ENCODE measurements at regions not wholly inside any gene's neighbourhood (a gene's known extent, or its start where the extent isn't known, plus 50 kb on each side); places are given as distances from the start of the nearest gene placed in this dataset.
"Not testable (repeated sequence)": the region's sequence is repeated elsewhere in the genome, so short reads cannot be mapped to it uniquely, and the experiment has no call there.

DNA sequence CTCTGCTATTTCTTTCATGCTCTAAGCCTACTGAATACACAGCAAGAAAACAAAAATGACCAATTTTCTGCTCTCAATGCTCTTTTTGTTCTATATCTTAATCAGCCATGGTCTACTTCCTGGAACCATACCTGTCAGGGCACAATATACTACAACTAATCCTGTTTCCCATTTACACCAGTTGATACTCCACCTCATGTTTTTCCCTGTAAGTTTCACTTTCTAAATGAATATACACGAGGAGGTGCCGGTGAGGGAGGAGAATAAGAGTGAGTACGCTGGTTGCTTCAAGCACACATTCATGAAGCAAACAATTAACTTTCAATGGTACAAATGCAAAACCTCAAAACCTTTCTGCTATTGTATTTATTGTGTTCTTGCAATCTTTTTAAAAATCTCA, 443.1 kb upstream of the ID4 start:
- Histone ChIP-seq H3K4me2 (ENCODE audit: low read depth, low read length) (no peak overlapping the region), H3K4me1 (ENCODE audit: low read length) (no peaks in the 10 kb centered on the region), H3K4me3 (ENCODE audit: low read length) (no peak overlapping the region), H3F3A (ENCODE audit: insufficient read depth, low read length) (no peaks in the 10 kb centered on the region), H3K36me3 (replicated peaks; ENCODE audit: insufficient read depth, low read length) (no peaks in the 10 kb centered on the region), H3K79me2 (ENCODE audit: low read length) (no peaks in the 10 kb centered on the region), H3K27me3 (replicated peaks; ENCODE audit: insufficient read depth, low read length) (no peaks in the 10 kb centered on the region), H4K20me1 (ENCODE audit: insufficient read depth, low read length) (no peaks in the 10 kb centered on the region), H3K9ac (ENCODE audit: low read length) (no peak overlapping the region), H3K9me2 (replicated peaks; ENCODE audit: insufficient read depth, low read length) (no peaks in the 10 kb centered on the region), H3K27ac (ENCODE audit: low read length) (no peak overlapping the region), H2AFZ (ENCODE audit: low read length) (no peak overlapping the region), H3K9me3 (replicated peaks; ENCODE audit: insufficient read depth, low read length) (no peaks in the 10 kb centered on the region)
- DNase-seq = no peak
- no peak for TF ChIP-seq EZH2phosphoT487 (IDR thresholded peaks at IDR 0.05; ENCODE audit: low read length)
- no peak for TF ChIP-seq EZH2 (optimal IDR thresholded peaks at IDR 0.05; ENCODE audit: low read depth, low read length)

DNA sequence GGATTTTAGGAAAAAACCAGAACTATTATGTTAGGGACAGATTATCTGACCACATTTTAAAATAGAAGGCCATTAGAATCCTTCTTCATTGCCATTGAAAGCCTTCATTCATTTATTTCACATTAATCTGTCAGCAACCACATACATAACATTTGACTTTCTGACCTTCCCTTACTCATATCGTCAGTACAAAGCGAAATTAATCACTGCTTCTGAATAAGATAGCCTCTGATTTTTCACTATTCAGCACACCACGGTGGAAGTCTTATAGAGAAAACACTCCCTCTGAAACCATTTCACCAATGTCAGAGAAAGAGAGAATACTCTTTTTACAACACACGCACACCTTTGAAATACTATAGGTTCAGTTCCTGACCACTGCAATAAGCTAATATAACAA, 442.5 kb upstream of the ID4 start:
- Histone ChIP-seq H3K4me2 (ENCODE audit: low read depth, low read length) (no peak overlapping the region), H3K9me2 (replicated peaks; ENCODE audit: insufficient read depth, low read length) (no peaks in the 10 kb centered on the region), H3K4me1 (ENCODE audit: low read length) (no peaks in the 10 kb centered on the region), H3K9me3 (replicated peaks; ENCODE audit: insufficient read depth, low read length) (no peaks in the 10 kb centered on the region), H2AFZ (ENCODE audit: low read length) (no peak overlapping the region), H3K4me3 (ENCODE audit: low read length) (no peak overlapping the region), H4K20me1 (ENCODE audit: insufficient read depth, low read length) (no peaks in the 10 kb centered on the region), H3K9ac (ENCODE audit: low read length) (no peak overlapping the region), H3K27ac (ENCODE audit: low read length) (no peak overlapping the region), H3K79me2 (ENCODE audit: low read length) (no peaks in the 10 kb centered on the region), H3K27me3 (replicated peaks; ENCODE audit: insufficient read depth, low read length) (no peaks in the 10 kb centered on the region), H3K36me3 (replicated peaks; ENCODE audit: insufficient read depth, low read length) (no peaks in the 10 kb centered on the region), H3F3A (ENCODE audit: insufficient read depth, low read length) (no peaks in the 10 kb centered on the region)
- DNase-seq = no peak
- TF ChIP-seq CTCF (IDR thresholded peaks at IDR 0.05; ENCODE audit: low read length) = no peak
- TF ChIP-seq EZH2phosphoT487 (IDR thresholded peaks at IDR 0.05; ENCODE audit: low read length) = no peak
- no peak for TF ChIP-seq EZH2 (optimal IDR thresholded peaks at IDR 0.05; ENCODE audit: low read depth, low read length)

- Histone ChIP-seq H4K20me1 (ENCODE audit: insufficient read depth, low read length) (no peaks in the 10 kb centered on the region), H2AFZ (ENCODE audit: low read length) (no peak overlapping the region), H3K27ac (ENCODE audit: low read length) (no peak overlapping the region), H3K9me3 (replicated peaks; ENCODE audit: insufficient read depth, low read length) (no peaks in the 10 kb centered on the region), H3F3A (ENCODE audit: insufficient read depth, low read length) (no peaks in the 10 kb centered on the region), H3K79me2 (ENCODE audit: low read length) (no peaks in the 10 kb centered on the region), H3K9me2 (replicated peaks; ENCODE audit: insufficient read depth, low read length) (no peaks in the 10 kb centered on the region), H3K4me2 (ENCODE audit: low read depth, low read length) (no peak overlapping the region), H3K4me3 (ENCODE audit: low read length) (no peak overlapping the region), H3K27me3 (replicated peaks; ENCODE audit: insufficient read depth, low read length) (no peaks in the 10 kb centered on the region), H3K9ac (ENCODE audit: low read length) (no peak overlapping the region), H3K36me3 (replicated peaks; ENCODE audit: insufficient read depth, low read length) (no peaks in the 10 kb centered on the region), H3K4me1 (ENCODE audit: low read length) (no peaks in the 10 kb centered on the region)
- DNase-seq = no peak
- no peak for TF ChIP-seq EZH2 (optimal IDR thresholded peaks at IDR 0.05; ENCODE audit: low read depth, low read length)
- TF ChIP-seq CTCF (IDR thresholded peaks at IDR 0.05; ENCODE audit: low read length) = no peak
- TF ChIP-seq EZH2phosphoT487 (IDR thresholded peaks at IDR 0.05; ENCODE audit: low read length) = no peak
These were observed 441.9 kb upstream of the ID4 start for GRCh38 chr6:19395316-19395715.

- Histone ChIP-seq H3K27me3 (replicated peaks; ENCODE audit: insufficient read depth, low read length) (no peaks in the 10 kb centered on the region), H3F3A (ENCODE audit: insufficient read depth, low read length) (no peaks in the 10 kb centered on the region), H3K4me3 (ENCODE audit: low read length) (no peak overlapping the region), H3K36me3 (replicated peaks; ENCODE audit: insufficient read depth, low read length) (no peaks in the 10 kb centered on the region), H3K4me2 (ENCODE audit: low read depth, low read length) (no peak overlapping the region), H3K27ac (ENCODE audit: low read length) (no peak overlapping the region), H2AFZ (ENCODE audit: low read length) (no peak overlapping the region), H3K79me2 (ENCODE audit: low read length) (no peaks in the 10 kb centered on the region), H3K4me1 (ENCODE audit: low read length) (no peaks in the 10 kb centered on the region), H4K20me1 (ENCODE audit: insufficient read depth, low read length) (no peaks in the 10 kb centered on the region), H3K9me2 (replicated peaks; ENCODE audit: insufficient read depth, low read length) (no peaks in the 10 kb centered on the region), H3K9ac (ENCODE audit: low read length) (no peak overlapping the region), H3K9me3 (replicated peaks; ENCODE audit: insufficient read depth, low read length) (no peaks in the 10 kb centered on the region)
- DNase-seq = no peak
- TF ChIP-seq EZH2phosphoT487 (IDR thresholded peaks at IDR 0.05; ENCODE audit: low read length) = no peak
- TF ChIP-seq EZH2 (optimal IDR thresholded peaks at IDR 0.05; ENCODE audit: low read depth, low read length) = no peak
- TF ChIP-seq CTCF (IDR thresholded peaks at IDR 0.05; ENCODE audit: low read length) = no peak
These were observed 437.8 kb upstream of the ID4 start for GRCh38 chr6:19399406-19399805.

GRCh38 chr6:19404884-19405283, 432.3 kb upstream of the ID4 start:
- DNase-seq; H2AFZ ChIP-seq (ENCODE audit: low read length); H3K9ac ChIP-seq (ENCODE audit: low read length); H3K4me1 ChIP-seq (ENCODE audit: low read length); H3K9me3 ChIP-seq (replicated peaks; ENCODE audit: insufficient read depth, low read length); H3K79me2 ChIP-seq (ENCODE audit: low read length); H4K20me1 ChIP-seq (ENCODE audit: insufficient read depth, low read length); H3K27ac ChIP-seq (ENCODE audit: low read length); H3K9me2 ChIP-seq (replicated peaks; ENCODE audit: insufficient read depth, low read length); H3F3A ChIP-seq (ENCODE audit: insufficient read depth, low read length); H3K4me3 ChIP-seq (ENCODE audit: low read length); H3K27me3 ChIP-seq (replicated peaks; ENCODE audit: insufficient read depth, low read length); H3K36me3 ChIP-seq (replicated peaks; ENCODE audit: insufficient read depth, low read length); H3K4me2 ChIP-seq (ENCODE audit: low read depth, low read length): not testable (repeated sequence)

Measured in MM.1S (cell line).